Activated CD4-positive, alpha-beta T cell treated with anti-CD3 and anti-CD28 coated beads, Interleukin-10, Interleukin-2, amounts not matched to agents 100 ng/mL and 50 ng/mL, durations not matched to agents 16 hours and 8 hours (primary cell): ENCODE measurements at regions not wholly inside any gene's neighbourhood (a gene's known extent, or its start where the extent isn't known, plus 50 kb on each side); places are given as distances from the start of the nearest gene placed in this dataset.
"Not testable (repeated sequence)": the region's sequence is repeated elsewhere in the genome, so short reads cannot be mapped to it uniquely, and the experiment has no call there.

Experiments used
- DNase-seq: peaks from one replicate; pipeline ENCODE4 v3.0.0-alpha.2; 2020

GRCh38 chr5:21594566-21594965 lies 1258.6 kb downstream of the CDH12 start:
- DNase-seq: no peak

DNA sequence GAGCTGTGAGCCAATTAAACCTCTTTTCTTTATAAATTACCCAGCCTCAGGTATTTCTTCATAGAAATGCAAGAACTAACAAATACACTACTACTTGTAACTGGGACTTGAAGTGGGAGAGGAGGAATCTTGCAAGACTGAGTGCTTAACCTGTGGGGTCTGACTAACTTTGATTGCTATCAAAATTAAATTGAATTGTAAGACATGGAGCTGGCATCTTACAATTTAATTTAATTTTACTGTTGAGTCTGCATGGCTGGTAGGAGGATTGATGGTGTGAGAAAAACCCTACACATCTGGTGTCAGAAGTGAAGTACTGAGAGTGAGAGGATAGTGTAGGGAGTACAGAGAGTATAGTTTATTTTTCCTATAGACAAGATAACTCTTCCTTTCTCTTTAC lies 1259.9 kb downstream of the CDH12 start:
- DNase-seq: no peak

DNA sequence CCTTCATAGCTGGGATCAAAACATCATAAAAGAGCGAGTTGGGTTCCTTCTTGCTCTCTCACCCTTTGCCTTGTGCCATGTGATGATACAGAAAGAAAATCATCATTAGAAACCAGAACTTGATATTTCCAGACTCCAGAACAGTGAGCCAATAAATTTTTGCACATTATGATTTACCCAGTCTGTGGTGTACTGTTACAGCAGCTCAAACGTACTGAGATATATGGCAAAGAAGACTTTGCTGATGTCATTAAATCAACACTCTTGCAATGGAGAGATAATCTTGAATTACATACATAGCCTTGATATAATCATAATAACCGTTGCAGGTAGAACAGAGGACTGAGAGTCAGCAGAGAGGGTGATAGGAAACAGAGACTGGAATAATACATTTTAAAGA lies 1271.6 kb downstream of the CDH12 start:
- DNase-seq: no peak

DNA sequence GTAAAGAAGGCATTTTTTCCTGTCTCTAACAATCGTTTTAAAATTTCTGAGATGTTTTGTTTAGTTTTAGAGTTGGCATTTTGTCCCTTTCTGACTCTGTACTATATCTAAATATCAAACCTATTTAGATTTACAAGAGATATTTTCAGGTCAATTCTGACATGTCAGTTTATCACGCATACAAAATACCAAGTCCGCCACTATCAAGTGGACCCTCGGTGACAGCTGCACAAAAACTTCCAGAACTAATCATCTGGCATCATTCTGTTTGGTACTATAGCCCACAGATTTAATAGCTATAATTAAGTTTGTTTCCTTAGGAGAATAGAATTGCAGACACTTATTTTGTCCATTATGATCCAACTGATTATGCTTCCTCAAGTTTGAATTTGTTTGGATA lies 1278.2 kb downstream of the CDH12 start:
- no peak for DNase-seq

DNA sequence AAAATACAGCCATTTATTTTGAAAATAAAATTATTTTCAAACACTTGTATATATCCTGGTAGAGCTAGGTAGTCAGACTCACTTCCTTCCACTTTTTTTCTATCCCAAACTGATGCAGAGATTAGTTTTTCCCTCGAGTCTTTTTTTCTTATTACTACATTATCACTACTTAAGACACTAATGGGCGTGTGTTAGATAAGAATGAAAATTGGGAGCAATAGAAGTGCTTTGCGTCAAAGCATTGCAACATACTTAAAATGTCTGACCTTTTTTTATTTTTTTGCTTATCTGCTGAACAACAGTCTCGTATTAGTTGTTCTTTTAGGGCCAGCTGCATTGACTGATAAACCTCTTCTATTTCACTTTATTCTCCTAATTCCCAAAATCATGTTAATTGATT lies 1278.7 kb downstream of the CDH12 start:
- DNase-seq: no peak

- DNase-seq: no peak
Measured at GRCh38 chr5:21573416-21574314, 1279.5 kb downstream of the CDH12 start.

GRCh38 chr5:21571196-21571595 lies 1281.9 kb downstream of the CDH12 start:
- DNase-seq: not testable (repeated sequence)

GRCh38 chr5:21559109-21559508 lies 1294.0 kb downstream of the CDH12 start:
- peak; percentile 0 for DNase-seq

DNA sequence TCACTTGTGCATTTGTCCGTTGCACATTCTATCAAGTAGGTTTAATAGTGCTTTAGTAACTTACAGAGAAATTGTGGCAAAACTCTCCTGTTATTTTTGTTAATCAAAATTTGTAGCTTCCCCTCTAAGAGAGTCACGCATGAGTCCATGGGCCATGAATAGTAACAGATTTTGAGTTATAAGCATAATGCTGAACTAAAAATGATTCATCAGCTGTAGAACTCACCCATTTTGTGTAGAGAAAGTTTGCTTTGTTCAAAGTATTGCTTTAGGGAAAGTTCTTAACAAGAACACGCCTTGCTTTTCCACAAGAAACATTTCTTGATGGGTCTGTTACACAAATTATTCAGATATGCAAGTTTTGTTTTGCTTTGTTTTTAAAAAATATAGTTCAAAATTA lies 1300.9 kb downstream of the CDH12 start:
- DNase-seq: not testable (repeated sequence)

GRCh38 chr5:21550916-21551315 lies 1302.2 kb downstream of the CDH12 start:
- DNase-seq: not testable (repeated sequence)

GRCh38 chr5:21547656-21548055 lies 1305.5 kb downstream of the CDH12 start:
- DNase-seq: not testable (repeated sequence)

- DNase-seq: not testable (repeated sequence)
Measured at GRCh38 chr5:21535114-21535513, 1318.0 kb downstream of the CDH12 start.

DNA sequence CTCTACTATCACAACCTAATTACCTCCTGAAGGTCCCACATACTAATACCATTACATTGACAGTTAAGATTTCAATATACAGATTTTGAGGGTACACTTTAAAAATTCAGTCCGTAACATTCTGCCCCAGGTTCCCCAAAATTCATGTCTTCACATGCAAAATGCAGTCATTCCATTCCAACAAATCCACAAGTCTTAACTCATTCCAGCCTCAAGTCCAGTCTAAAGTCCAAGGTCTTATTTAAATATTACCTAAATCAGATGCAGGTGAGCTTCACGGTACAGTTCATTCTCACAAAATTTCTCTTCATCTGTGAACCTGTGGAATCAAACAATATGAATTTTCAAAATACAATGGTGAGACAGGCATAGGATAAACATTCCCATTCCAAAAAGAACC lies 1332.0 kb downstream of the CDH12 start:
- DNase-seq: not testable (repeated sequence)

DNA sequence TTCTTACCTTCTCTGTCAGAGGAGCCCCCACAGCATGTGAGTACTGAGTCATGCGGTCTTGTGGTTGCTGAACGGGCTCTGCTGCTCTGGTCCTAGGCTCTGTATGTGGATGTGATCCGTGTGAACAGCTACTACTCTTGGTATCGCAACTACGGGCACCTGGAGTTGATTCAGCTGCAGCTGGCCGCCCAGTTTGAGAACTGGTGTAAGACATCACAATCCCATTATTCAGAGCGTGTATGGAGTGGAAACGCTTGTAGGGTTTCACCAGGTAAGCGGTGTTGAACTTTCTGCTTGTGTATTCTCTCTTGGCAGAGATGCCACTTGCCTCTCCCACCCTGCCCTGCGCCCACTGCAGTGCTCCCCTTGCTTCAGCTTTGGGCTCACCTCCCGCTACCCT lies 1356.2 kb downstream of the CDH12 start:
- DNase-seq: not testable (repeated sequence)

- DNase-seq: not testable (repeated sequence)
Measured at GRCh38 chr5:21496056-21496455, 1357.1 kb downstream of the CDH12 start.

DNA sequence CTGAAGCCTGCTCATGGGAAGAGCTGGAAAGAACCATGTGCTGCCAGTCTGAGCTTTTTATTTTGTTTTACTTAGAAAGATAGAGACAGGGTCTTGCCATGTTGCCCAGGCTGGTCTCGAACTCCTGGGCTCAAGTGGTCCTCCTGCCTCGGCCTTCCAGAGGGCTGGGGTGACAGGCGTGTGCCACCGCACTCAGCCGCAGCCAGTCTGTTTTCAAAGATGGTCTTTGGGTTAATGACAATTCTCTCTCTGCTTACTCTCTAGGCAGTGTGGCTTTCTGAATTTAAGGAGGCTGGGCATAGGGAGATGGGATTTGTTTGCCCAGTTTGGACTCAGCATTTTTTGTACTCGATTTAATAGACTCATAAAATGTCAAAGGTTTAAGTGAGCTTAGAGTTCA lies 1357.9 kb downstream of the CDH12 start:
- not testable (repeated sequence) for DNase-seq

DNA sequence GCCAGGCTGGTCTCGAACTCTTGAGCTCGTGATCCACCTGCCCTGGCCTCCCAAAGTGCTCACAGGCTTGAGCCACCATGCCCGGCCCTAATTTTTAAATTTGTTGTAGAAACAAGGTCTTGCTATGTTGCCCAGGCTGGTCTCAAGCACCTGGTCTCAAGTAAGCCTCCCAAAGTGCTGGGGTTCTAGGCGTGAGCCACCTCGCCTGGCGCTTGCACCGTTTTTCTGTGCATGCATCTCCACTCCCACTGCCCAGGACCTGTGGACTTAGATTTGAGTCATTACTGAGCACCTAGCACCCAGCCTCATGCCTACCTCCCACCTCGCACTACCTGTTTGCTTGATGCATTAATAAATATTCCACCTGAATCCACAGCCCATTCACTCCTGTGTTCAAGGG lies 1359.1 kb downstream of the CDH12 start:
- not testable (repeated sequence) for DNase-seq

GRCh38 chr5:21491182-21491581 lies 1362.0 kb downstream of the CDH12 start:
- DNase-seq: not testable (repeated sequence)

- DNase-seq: not testable (repeated sequence)
Measured at GRCh38 chr5:21488828-21489227, 1364.3 kb downstream of the CDH12 start.

DNA sequence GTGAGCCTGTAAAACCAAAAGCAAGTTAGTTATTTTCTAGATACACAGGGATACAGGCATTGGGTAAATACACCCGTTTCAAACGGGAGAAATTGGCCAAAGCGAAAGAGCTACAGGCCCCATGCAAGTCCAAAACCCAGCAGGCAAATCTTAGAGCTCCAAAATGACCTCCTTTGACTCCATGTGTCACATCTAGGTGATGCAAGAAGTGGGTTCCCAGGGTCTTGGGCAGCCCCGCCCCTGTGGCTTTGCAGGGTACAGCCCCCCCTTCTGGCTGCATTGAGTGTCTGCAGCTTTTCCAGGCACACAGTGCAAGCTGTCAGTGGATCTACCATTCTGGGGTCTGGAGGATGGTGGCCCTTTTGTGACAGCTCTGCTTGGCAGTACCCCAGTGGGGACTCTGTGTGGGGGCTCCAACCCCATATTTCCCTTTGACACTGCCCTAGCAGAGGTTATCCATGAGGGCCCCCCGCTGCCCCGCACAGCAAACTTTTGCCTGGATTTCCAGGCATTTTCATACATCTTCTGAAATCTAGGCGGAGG lies 1367.6 kb downstream of the CDH12 start:
- DNase-seq: peak; percentile 45

DNA sequence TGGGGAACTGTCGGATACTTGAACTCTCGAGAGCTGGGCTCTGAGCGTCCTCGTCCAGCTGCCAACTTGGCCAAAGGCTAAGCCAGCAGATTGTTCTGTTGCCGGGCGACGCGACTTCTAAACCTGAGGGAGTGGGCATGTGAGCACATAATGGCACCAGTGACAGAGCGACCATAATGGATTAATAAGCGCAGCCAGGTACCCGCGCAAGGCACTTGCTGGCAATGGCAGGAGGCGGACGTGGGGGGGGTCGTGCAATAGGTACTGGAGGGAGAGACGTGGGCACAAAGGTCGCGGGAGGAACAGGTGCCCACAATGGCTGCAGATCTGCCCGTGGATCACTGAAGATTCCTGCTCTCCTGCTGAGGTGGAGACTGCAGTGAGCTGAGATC lies 1368.7 kb downstream of the CDH12 start:
- not testable (repeated sequence) for DNase-seq

- not testable (repeated sequence) for DNase-seq
Measured at GRCh38 chr5:21483790-21484497, 1369.2 kb downstream of the CDH12 start.

DNA sequence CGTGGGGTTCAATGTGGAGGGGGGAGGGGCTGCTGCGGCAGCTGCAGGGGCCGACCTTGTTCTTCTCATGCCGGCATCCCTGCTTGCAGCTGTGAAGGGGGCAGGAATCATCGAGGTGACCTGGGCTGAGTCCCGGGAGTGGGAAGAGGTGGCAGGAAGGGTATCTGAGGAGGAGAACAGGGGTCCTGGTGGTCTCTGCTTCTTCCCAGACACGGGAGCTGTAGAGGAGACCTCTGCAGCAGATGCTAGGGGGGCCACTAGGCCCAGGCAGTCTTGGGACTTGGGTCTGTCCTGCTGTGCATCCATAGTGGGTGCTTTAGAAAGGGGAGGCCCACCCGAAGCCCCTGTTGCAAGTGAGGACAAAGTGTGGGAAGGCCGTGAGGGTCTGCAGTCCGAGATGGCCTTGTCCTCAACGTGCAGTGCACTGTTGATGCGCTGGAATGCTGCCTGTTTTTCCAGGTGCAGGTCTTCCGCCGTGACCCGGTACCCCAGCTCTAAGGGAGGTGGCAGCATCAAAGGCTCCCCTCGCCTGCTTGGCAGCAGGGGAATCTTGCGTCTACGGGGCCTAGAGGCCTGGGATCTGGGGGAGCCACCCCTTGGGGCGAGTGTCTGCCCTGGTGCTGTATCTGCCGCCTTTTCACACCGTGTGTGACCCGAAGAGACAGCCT lies 1370.0 kb downstream of the CDH12 start:
- DNase-seq: not testable (repeated sequence)
